ENCODE measurements at regions not wholly inside any gene's neighbourhood (a gene's known extent, or its start where the extent isn't known, plus 50 kb on each side); places are given as distances from the start of the nearest gene placed in this dataset.

DNA sequence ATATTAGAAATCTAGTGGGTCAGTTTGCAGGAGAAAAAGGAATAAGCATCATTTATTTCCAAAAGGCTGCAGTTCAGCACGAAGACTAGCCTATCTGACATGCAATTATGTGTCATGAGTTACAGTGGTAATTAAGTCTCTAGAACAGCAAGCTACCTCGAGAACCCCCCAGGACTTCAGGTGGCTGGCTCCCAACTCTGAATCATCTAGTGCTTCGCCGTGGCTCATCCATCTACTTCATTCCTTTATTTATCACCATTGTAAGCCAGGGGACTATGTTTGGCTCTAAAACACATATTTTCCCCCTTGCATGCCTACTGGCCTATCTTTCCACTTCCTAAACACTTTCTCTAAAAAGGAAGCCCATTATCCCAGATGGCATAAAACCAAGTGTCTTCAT is 121.6 kb downstream of the TXNL1 start:
- H3K36me3 ChIP-seq = no peaks in the 10 kb centered on the region
- H3K4me3 ChIP-seq (replicated peaks in 1 of 3) = no peak overlapping the region
- H3K27me3 ChIP-seq = no peaks in the 10 kb centered on the region
- no peaks in the 10 kb centered on the region for H3K9me3 ChIP-seq
- WGBS, 2 donors = 82 to 84% methylated on average over 4 of the region's 4 CpGs
- TF ChIP-seq, protein P1, sequence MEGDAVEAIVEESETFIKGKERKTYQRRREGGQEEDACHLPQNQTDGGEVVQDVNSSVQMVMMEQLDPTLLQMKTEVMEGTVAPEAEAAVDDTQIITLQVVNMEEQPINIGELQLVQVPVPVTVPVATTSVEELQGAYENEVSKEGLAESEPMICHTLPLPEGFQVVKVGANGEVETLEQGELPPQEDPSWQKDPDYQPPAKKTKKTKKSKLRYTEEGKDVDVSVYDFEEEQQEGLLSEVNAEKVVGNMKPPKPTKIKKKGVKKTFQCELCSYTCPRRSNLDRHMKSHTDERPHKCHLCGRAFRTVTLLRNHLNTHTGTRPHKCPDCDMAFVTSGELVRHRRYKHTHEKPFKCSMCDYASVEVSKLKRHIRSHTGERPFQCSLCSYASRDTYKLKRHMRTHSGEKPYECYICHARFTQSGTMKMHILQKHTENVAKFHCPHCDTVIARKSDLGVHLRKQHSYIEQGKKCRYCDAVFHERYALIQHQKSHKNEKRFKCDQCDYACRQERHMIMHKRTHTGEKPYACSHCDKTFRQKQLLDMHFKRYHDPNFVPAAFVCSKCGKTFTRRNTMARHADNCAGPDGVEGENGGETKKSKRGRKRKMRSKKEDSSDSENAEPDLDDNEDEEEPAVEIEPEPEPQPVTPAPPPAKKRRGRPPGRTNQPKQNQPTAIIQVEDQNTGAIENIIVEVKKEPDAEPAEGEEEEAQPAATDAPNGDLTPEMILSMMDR (IDR thresholded peaks at IDR 0.05) = no peak
- no peaks in the 10 kb centered on the region for H3K4me1 ChIP-seq
- H3K27ac ChIP-seq = no peak overlapping the region
- DNase-seq = no peak
- intact Hi-C loops (cut with DNase I) = no loop called here

DNA sequence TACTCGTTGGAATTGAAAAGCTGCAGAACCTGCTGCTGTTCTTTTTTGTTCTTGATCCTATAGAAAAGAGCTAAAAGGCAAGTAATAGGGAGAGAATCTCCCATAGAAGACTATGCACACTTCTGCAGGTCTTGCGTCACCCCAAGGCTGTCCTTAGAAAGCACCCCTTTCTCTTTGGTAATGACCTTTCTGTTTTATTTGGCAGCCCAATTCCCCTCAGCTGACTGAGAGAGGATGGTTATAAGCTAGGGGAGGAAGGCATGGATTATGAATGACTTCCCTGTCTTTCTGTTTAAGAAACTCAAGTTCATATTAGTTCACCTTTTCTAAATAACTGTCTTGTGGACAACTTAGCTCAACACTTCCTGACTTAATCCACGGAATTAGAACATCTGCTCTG is 122.9 kb downstream of the TXNL1 start:
- Histone ChIP-seq H3K4me3 (replicated peaks in 1 of 3) (no peak overlapping the region), H3K9me3 (no peaks in the 10 kb centered on the region), H3K27me3 (no peaks in the 10 kb centered on the region), H3K4me1 (peaks cover 4 to 6% of the 10 kb centered on the region in 2 donors), H3K27ac (no peak overlapping the region), H3K36me3 (no peaks in the 10 kb centered on the region)
- 79 to 90% methylated on average over 3 of the region's 3 CpGs for WGBS, 2 donors
- DNase-seq = no peak
- TF ChIP-seq, protein P1 (IDR thresholded peaks at IDR 0.05) = no peak
- no peak for TF ChIP-seq POLR2A (IDR thresholded peaks at IDR 0.05)
- intact Hi-C loops (cut with DNase I) = no loop called here

DNA sequence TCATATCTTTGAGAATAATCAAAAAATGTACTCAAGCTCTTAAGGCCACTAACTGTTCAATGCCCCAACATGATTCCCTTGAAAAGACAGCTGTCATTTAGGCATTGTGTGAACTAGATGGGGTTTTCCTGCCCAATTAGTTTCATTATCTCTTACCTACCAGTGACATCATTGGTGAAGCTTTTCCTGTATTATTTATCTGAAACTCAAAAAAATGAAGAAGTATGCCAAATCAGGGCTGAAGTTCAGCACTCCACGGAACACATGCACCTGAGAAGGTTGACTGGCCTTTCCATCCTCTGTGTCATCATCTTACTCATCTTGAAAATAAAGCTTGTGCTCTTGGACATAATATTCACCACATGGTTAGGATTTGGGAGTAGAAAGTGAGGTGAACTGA is 126.4 kb downstream of the TXNL1 start:
- Histone ChIP-seq H3K4me3 (replicated peaks in 1 of 3) (no peak overlapping the region), H3K27ac (no peak overlapping the region), H3K27me3 (no peaks in the 10 kb centered on the region), H3K4me1 (peaks cover 21 to 22% of the 10 kb centered on the region in 2 donors), H3K36me3 (no peaks in the 10 kb centered on the region), H3K9me3 (no peaks in the 10 kb centered on the region)
- DNase-seq = no peak
- WGBS, 2 donors = 74 to 88% methylated on average over 1 of the region's 1 CpG
- TF ChIP-seq POLR2A (IDR thresholded peaks at IDR 0.05) = no peak
- TF ChIP-seq, protein P1 (IDR thresholded peaks at IDR 0.05) = no peak
- intact Hi-C loops (cut with DNase I) = no loop called here

DNA sequence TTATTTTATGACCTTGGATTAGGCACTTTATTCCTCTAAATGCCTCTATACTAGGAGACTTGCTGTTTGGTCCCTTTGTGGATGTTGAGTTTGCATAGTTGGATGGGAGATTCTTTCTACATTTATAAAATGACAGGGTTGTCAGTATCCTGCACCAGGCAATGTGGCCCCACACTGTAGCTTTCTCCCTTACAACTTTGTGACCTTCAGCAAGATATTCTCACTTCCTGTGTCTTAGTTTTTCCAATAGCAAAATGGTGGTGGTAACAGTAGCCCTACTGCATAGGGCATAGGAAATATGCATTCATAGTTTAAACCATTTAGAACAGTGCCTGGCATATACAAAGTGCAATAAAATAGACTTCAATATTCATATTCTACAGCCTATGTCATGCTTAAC is 128.3 kb downstream of the TXNL1 start:
- Histone ChIP-seq H3K9me3 (no peaks in the 10 kb centered on the region), H3K27ac (peak overlapping the region; percentile 20 to 61 (median 55)), H3K36me3 (no peaks in the 10 kb centered on the region), H3K4me3 (replicated peaks in 1 of 3) (no peak overlapping the region), H3K4me1 (peaks cover 21 to 22% of the 10 kb centered on the region in 2 donors), H3K27me3 (no peaks in the 10 kb centered on the region)
- TF ChIP-seq, protein P1 (IDR thresholded peaks at IDR 0.05) = no peak
- no peak for TF ChIP-seq POLR2A (IDR thresholded peaks at IDR 0.05)
- intact Hi-C loops (cut with DNase I) = no loop called here
- DNase-seq = no peak

DNA sequence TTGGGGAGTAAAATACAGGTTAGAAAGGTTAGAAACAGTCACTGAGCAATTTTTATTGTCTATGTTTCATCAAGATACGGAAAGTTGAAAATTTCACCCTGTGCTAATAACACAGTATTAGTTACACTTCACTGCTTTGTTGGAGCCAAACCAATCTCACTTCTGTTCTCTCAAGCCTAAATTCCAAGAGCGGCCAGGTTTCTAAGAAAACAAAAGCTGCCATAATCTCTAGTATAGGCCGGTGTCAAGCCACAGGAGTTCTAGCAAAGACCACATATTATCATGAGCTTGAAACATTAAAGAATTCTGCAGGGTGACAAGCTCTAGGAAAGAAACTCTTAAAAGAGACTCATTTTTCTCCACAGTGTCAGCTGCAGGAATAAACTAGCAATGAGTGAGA is 128.7 kb downstream of the TXNL1 start:
- Histone ChIP-seq H3K9me3 (no peaks in the 10 kb centered on the region), H3K27ac (peak overlapping the region; percentile 20 to 61 (median 55)), H3K27me3 (no peaks in the 10 kb centered on the region), H3K4me1 (peaks cover 21 to 22% of the 10 kb centered on the region in 2 donors), H3K4me3 (replicated peaks in 1 of 3) (no peak overlapping the region), H3K36me3 (no peaks in the 10 kb centered on the region)
- DNase-seq = peak; percentile 32 to 33
- 38 to 43% methylated on average over 3 of the region's 3 CpGs for WGBS, 2 donors
- TF ChIP-seq, protein P1 (IDR thresholded peaks at IDR 0.05) = no peak
- no peak for TF ChIP-seq POLR2A (IDR thresholded peaks at IDR 0.05)
- intact Hi-C loops (cut with DNase I) = no loop called here
